GM13976 (cell line): ENCODE measurements at regions not wholly inside any gene's neighbourhood (a gene's known extent, or its start where the extent isn't known, plus 50 kb on each side); places are given as distances from the start of the nearest gene placed in this dataset.
"Not testable (repeated sequence)": the region's sequence is repeated elsewhere in the genome, so short reads cannot be mapped to it uniquely, and the experiment has no call there.

Experiments used
- DNase-seq: peaks from one replicate; pipeline ENCODE4 v3.0.0; 2012; ENCODE audit warnings: low spot score
- in situ Hi-C: fragments of 300-500 bp; cut with MboI; formaldehyde crosslinking; loops from one replicate; pipeline ENCODE4 v1.12.0; 2022; ENCODE audit warnings: low sequenced_read_pairs, mixed read lengths, inconsistent platforms; ENCODE audit not compliant: unreplicated experiment

DNA sequence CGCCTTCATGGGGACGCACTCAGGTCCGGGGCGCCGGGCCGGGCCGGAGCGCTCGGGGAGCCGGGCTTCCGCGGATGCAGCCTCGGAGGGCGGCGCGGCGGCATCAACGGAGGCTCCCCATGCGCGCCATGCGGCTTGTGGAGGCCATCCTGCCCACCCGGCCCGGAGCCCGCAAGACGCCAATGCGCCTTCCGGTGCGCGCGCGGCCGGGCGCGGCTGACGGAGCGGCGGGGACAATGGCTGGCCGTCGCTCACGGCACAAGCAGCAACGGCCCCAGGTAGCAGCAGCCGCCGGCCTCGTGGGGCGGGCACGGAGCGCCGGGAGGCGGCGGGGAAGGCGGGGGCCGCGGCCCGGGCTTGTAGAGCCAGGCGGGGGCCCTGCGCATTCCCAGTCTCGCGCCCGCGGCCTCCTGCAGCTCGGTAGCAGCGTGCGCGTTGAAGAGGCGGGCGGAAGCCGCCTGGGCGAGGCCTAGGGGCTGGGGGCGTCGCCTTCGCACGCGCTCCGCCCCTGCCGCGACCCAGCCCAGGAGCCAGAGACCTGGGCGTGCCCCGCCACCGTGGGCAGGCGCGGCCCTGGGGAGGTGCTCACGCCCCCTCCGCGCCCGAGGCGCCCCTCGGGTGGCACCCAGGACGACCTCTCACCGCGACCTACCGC, 168.6 kb upstream of the PRKX start:
- in situ Hi-C loops, result not testable (repeated sequence)

DNA sequence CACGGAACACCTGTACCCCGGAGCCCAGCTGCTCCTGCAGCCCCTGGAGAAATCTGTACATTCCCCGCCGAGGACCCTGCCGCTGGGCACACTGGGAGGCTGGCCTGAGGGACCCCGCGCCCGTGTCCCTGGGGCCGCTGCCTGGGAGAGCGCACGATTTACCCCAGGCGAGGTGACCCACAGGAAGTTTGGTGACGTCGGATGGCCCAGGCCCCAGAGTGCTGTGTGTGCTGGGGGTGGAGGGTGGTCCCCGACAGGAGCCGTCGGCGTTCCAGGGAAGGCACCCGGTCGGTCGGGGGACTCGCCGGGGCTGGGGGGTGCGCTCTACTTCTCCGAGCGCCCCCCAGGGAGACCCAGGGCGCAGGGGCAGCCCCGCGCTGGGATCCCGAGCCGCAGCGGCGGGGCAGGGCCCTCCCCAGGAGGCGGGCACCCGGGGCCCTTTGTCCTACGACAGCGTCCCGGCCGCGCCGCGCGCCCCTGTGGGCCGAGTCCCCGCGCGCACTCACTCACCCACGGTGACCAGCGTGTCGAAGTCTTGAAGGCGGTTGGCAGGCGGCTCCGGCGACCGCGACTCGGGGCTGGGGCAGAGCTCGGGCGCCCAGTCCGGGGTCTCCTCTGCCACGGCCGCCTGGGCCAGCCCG, 167.9 kb upstream of the PRKX start:
- in situ Hi-C loops, DNase-seq: not testable (repeated sequence)

More for the DNA sequence above, 168.6 kb upstream of the PRKX start:
- not testable (repeated sequence) for DNase-seq

DNA sequence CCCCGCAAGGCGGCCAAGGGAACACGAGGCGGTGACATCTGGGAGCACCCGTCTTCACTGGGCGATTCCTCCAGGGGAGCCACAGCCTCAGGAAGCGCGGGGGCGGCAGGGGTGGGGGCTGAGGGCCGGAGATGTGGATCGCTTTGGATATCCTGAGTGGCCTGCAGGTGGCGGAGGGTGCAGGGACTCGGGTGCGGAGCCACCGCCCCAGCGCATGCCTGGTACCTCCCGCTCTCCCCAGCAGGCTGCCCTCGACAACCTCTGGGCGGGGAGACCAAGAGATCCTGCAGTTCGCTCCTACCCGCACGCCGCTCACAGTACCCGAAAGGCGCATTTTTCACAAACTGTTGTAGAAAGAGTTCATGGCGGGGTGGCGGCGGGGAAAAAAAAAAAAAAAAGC, 162.9 kb upstream of the PRKX start:
- in situ Hi-C loops, DNase-seq: not testable (repeated sequence)

DNA sequence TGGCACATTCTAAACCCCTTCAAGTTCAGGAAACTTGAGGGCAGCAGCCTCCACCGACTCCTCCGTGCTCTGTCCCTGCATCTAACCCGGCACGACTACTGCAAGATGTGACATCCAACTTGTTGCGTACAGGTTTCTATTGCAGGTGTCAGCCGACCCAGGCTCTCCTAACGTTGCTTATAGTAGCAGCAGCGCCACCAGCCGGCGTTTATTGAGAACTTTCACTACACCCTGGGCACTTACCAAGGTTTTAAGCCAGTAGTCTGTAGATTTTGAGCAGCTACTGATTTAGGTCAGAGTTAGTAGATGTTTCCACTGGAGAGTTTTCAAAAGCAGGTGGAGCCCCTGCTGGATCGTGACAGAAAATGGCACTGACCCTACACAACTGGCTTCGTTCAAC, 162.2 kb upstream of the PRKX start:
- DNase-seq, in situ Hi-C loops: not testable (repeated sequence)

DNA sequence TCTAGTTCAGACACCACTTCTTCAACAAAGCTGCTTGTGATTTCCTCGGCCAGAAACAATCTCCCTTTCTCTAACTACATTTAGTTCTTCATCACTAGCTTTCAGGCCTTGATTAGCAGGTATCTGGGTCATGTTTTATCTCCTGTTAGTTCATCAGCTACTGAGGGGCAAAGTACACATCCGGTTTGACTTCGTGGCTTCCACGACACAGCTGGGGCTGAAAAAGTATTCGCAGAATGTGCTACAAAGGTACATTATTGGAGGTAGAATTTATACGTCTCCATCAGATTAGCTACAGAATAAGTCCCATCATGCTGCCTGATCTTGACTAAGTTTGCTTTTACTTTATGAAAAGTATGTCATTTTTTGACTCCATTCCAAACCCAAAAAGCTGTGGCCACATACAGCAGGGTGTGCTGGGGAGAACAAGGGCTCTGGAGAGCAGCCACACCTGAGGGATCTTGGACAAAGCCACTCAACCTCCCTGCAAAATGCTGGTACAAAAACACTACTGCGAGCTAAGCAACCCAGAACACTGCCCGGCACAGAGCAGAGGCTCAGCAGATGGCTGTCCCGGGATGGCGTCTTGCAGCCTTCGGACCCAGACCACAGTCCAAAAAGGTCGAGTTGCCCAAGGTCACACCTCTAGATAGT, 158.9 kb upstream of the PRKX start:
- in situ Hi-C loops, DNase-seq: not testable (repeated sequence)

DNA sequence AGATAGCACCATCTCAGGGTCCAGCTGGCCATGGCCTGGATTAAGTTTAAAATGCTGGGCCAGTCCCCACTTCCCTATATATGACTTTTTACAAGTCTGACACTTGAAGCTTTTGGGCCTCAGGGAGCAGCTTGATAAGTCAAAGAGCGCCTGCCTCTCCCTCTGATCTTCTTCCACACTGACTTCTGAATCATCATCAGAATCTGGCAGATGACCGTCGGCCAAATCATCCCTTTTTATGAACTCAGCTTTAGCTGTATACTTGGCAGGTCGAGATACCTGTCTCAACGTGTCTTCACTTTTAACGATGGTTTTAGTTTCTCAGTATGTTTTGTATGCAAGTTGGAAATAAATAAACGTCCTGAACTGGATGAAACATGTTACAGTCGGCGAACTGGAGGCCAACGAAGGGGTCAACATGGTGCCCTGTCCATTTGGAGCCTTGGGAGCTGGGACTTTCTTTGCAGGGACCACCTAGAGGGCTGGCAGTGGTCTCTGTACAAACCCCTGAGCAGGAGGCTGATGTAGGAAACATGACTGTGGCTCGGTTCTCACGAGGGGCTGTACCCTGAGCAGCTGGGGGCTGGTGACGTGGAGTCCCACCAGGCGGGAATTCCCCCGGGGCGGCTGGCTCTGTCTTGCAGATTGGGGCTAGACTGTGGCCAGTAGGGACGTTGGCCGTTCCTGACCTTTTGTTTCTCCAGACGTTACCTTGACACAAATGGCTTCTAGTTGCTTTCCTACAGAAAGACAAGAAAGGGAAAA, 153.8 kb upstream of the PRKX start:
- DNase-seq, in situ Hi-C loops: not testable (repeated sequence)

DNA sequence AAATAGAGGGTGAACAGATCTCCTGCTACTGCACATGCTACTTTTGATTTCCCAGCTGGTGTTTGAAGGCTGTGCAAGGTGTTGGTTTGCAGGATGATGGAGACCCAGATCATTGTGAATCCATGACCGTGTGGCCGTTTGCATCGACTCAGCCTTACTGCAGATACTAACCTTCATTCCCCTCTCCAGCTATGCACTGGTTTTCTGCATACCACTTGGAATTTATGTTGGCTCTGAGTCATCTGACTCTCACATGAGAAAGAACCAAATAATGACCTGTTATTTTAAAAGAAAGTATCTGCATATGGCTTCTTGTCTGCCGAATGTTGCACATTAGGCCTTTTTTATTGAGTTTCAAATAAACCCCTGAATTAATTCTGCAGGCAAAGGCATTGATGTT, 144.9 kb upstream of the PRKX start:
- DNase-seq, in situ Hi-C loops: not testable (repeated sequence)

DNA sequence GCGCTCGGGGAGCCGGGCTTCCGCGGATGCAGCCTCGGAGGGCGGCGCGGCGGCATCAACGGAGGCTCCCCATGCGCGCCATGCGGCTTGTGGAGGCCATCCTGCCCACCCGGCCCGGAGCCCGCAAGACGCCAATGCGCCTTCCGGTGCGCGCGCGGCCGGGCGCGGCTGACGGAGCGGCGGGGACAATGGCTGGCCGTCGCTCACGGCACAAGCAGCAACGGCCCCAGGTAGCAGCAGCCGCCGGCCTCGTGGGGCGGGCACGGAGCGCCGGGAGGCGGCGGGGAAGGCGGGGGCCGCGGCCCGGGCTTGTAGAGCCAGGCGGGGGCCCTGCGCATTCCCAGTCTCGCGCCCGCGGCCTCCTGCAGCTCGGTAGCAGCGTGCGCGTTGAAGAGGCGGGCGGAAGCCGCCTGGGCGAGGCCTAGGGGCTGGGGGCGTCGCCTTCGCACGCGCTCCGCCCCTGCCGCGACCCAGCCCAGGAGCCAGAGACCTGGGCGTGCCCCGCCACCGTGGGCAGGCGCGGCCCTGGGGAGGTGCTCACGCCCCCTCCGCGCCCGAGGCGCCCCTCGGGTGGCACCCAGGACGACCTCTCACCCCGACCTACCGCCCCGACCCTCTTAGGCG, 130.2 kb upstream of the PRKX start:
- DNase-seq, in situ Hi-C loops: not testable (repeated sequence)

DNA sequence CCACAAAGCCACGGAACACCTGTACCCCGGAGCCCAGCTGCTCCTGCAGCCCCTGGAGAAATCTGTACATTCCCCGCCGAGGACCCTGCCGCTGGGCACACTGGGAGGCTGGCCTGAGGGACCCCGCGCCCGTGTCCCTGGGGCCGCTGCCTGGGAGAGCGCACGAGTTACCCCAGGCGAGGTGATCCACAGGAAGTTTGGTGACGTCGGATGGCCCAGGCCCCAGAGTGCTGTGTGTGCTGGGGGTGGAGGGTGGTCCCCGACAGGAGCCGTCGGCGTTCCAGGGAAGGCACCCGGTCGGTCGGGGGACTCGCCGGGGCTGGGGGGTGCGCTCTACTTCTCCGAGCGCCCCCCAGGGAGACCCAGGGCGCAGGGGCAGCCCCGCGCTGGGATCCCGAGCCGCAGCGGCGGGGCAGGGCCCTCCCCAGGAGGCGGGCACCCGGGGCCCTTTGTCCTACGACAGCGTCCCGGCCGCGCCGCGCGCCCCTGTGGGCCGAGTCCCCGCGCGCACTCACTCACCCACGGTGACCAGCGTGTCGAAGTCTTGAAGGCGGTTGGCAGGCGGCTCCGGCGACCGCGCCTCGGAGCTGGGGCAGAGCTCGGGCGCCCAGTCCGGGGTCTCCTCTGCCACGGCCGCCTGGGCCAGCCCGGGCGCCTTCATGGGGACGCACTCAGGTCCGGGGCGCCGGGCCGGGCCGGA, 129.5 kb upstream of the PRKX start:
- DNase-seq, in situ Hi-C loops: not testable (repeated sequence)

DNA sequence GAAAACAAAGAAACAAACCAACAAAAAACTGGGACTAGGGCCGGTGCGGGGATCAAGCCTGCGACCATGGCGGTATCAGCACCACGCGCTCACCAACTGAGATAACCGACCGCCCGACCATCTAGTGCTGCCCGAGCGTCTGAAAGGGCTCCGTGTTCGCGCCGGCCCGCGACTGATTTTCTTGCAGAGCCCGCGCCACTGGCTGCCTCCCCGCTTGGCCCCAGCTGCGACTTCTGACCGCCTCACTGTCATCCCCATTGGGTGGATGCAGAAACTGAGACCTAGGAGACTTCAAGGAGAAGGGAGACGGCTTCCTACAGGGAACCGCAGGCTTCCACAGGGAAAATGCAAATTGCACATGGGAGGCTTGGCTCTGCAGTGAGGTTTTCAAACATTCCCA, 125.3 kb upstream of the PRKX start:
- DNase-seq, in situ Hi-C loops: not testable (repeated sequence)

DNA sequence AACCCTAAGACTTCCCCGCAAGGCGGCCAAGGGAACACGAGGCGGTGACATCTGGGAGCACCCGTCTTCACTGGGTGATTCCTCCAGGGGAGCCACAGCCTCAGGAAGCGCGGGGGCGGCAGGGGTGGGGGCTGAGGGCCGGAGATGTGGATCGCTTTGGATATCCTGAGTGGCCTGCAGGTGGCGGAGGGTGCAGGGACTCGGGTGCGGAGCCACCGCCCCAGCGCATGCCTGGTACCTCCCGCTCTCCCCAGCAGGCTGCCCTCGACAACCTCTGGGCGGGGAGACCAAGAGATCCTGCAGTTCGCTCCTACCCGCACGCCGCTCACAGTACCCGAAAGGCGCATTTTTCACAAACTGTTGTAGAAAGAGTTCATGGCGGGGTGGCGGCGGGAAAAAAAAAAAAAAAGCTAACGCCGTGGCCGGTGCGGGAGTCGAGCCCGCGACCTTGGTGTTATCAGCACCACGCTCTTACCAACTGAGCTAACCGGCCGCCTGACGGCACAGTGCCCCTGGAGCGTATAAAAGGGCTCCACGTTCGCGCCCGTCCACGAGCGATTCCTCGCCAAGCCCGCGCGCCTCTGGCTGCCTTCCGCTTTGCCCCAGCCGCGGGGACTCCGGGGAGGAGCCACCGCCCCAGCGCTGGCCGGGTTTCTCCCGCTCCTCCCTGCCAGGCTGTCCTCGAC, 124.7 kb upstream of the PRKX start:
- DNase-seq, in situ Hi-C loops: not testable (repeated sequence)

DNA sequence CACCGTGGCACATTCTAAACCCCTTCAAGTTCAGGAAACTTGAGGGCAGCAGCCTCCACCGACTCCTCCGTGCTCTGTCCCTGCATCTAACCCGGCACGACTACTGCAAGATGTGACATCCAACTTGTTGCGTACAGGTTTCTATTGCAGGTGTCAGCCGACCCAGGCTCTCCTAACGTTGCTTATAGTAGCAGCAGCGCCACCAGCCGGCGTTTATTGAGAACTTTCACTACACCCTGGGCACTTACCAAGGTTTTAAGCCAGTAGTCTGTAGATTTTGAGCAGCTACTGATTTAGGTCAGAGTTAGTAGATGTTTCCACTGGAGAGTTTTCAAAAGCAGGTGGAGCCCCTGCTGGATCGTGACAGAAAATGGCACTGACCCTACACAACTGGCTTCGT, 123.8 kb upstream of the PRKX start:
- DNase-seq, in situ Hi-C loops: not testable (repeated sequence)

DNA sequence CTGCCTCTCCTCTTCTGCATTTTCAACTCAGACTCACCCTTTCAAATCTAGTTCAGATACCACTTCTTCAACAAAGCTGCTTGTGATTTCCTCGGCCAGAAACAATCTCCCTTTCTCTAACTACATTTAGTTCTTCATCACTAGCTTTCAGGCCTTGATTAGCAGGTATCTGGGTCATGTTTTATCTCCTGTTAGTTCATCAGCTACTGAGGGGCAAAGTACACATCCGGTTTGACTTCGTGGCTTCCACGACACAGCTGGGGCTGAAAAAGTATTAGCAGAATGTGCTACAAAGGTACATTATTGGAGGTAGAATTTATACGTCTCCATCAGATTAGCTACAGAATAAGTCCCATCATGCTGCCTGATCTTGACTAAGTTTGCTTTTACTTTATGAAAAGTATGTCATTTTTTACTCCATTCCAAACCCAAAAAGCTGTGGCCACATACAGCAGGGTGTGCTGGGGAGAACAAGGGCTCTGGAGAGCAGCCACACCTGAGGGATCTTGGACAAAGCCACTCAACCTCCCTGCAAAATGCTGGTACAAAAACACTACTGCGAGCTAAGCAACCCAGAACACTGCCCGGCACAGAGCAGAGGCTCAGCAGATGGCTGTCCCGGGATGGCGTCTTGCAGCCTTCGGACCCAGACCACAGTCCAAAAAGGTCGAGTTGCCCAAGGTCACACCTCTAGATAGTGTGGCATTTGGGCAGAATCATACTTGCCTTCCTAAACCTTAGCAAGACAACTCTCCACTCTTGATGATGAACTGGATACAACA, 120.5 kb upstream of the PRKX start:
- DNase-seq, in situ Hi-C loops: not testable (repeated sequence)

DNA sequence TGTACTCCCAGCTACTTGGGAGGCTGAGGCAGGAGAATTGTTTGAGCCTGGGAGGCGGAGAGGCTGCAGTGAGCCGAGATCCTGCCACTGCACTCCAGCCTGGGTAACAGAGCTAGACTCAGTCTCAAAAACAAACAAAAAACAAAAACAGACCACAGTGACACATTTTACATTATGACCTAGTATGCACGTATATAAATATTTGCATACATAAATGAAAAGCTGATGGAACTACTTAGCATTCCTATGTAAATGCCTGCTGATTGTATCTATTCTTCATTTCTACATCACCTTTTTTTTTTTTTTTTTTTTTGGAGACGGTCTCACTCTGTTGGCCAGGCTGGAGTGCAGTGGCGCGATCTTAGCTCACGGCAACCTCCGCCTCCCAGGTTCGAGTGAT, 116.6 kb upstream of the PRKX start:
- DNase-seq, in situ Hi-C loops: not testable (repeated sequence)

DNA sequence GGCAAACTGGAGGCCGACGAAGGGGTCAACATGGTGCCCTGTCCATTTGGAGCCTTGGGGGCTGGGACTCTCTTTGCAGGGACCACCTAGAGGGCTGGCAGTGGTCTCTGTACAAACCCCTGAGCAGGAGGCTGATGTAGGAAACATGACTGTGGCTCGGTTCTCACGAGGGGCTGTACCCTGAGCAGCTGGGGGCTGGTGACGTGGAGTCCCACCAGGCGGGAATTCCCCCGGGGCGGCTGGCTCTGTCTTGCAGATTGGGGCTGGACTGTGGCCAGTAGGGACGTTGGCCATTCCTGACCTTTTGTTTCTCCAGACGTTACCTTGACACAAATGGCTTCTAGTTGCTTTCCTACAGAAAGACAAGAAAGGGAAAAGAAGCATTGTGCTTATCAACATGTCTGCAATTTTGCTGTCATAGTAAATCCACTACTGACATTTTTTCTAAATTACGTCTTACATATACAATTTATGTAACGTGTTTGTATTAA, 115.6 kb upstream of the PRKX start:
- in situ Hi-C loops, result not testable (repeated sequence)

DNA sequence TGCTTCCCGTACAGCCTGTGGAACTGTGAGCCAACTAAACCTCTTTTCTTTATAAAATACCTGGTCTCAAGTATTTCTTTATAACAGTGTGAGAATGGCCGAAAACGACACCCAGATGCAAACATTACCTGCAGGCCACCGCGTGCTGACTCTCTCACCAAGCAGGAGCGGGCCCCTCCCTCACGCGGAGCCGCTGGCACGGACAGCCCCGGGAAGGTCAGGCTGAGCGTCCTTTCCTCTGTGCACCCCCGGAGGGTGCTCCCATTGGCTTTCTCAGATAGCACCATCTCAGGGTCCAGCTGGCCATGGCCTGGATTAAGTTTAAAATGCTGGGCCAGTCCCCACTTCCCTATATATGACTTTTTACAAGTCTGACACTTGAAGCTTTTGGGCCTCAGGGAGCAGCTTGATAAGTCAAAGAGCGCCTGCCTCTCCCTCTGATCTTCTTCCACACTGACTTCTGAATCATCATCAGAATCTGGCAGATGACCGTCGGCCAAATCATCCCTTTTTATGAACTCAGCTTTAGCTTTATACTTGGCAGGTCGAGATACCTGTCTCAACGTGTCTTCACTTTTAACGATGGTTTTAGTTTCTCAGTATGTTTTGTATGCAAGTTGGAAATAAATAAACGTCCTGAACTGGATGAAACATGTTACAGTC, 115.1 kb upstream of the PRKX start:
- DNase-seq, in situ Hi-C loops: not testable (repeated sequence)

More for the DNA sequence above, 115.6 kb upstream of the PRKX start:
- not testable (repeated sequence) for DNase-seq
